ENCODE measurements at regions not wholly inside any gene's neighbourhood (a gene's known extent, or its start where the extent isn't known, plus 50 kb on each side); places are given as distances from the start of the nearest gene placed in this dataset.

GRCh38 chr6:33898771-33899170 lies 95.0 kb upstream of the MLN start:
- TF ChIP-seq CTCF (IDR thresholded peaks at IDR 0.05) (no peak), POLR2AphosphoS5 (IDR thresholded peaks at IDR 0.05) (no peak), POLR2A (IDR thresholded peaks at IDR 0.05) (no peak)
